ENCODE measurements at regions not wholly inside any gene's neighbourhood (a gene's known extent, or its start where the extent isn't known, plus 50 kb on each side); places are given as distances from the start of the nearest gene placed in this dataset.

- no peak for TF ChIP-seq CHD2 (IDR thresholded peaks at IDR 0.05; ENCODE audit: low read length, partially characterized antibody)
- no peak for TF ChIP-seq USF1 (IDR thresholded peaks at IDR 0.05; ENCODE audit: borderline replicate concordance, low read depth)
- TF ChIP-seq CTCF (IDR thresholded peaks at IDR 0.05), result no peak
- TF ChIP-seq TAF1 (IDR thresholded peaks at IDR 0.05; ENCODE audit: borderline replicate concordance, low read depth, low read length), result no peak
- TF ChIP-seq RAD21 (IDR thresholded peaks at IDR 0.05; ENCODE audit: low read length), result no peak
- TF ChIP-seq REST (IDR thresholded peaks at IDR 0.05; ENCODE audit: low read depth, low read length), result no peak
- TF ChIP-seq MXI1 (IDR thresholded peaks at IDR 0.05; ENCODE audit: low read depth, low read length), result no peak
- no peak for TF ChIP-seq MAX (IDR thresholded peaks at IDR 0.05; ENCODE audit: low read depth)
Measured at GRCh38 chr4:124123181-124123580, 589.4 kb downstream of the ANKRD50 start.

All from SK-N-SH (cell line).